Stimulated activated CD4-positive, alpha-beta T cell treated with anti-CD3 and anti-CD28 coated beads, Interleukin-1b, Interleukin-23, amount 100 ng/mL, for 1 hour (primary cell): ENCODE measurements at regions not wholly inside any gene's neighbourhood (a gene's known extent, or its start where the extent isn't known, plus 50 kb on each side); places are given as distances from the start of the nearest gene placed in this dataset.

ENCODE experiments used
- DNase-seq, 2 donors: peaks; one replicate each; pipeline ENCODE4 v3.0.0-alpha.2; 2020; ENCODE audit warnings: low read depth in 2 of 2

DNA sequence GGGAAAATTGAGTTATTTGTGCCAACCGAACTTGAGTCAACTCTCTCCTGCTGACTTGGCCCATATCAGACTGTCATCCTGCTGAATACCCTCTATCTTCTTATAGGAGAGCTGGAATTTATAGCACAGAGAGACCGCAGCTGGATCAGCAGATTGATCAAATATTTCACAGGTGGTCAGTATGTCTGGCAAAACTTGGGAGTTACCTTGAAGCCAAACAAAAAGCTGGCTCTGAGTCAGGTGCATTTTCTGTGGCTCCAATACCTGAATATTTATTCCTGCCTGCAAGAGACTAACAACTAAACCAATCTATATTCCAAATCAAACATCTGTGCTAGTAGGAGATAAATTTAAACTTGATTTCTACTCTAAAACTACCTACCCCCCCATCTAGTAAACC is 752.1 kb upstream of the ALCAM start:
- no peak for DNase-seq

DNA sequence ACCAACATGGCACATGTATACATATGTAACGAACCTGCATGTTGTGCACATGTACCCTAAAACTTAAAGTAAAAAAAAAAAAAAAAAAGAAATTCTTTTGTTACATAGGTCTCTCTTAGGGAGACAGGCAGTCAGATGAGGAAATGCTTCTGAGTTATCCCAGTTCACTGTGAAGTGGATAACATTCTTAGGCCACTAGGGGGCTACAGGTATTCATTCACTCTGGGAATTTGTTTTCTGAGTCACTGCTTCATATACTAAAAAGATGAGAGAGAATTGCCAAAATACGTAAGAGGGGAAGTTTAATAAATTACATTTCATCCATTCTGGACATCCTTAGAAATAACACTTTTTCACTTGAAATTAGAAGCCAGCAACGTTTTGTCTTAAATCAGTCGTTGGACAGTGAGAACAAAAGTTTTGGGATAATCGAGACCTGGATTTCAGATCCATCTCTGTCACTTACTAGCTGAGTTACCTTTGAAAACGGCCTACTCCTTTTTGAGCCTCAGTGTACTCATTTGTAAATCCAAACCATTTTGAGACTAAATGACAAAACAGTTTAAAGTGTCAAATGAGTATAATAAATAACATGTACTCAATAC is 738.4 kb upstream of the ALCAM start:
- DNase-seq: no peak

- DNase-seq: no peak
Measured at GRCh38 chr3:104629038-104629437, 737.7 kb upstream of the ALCAM start.

DNA sequence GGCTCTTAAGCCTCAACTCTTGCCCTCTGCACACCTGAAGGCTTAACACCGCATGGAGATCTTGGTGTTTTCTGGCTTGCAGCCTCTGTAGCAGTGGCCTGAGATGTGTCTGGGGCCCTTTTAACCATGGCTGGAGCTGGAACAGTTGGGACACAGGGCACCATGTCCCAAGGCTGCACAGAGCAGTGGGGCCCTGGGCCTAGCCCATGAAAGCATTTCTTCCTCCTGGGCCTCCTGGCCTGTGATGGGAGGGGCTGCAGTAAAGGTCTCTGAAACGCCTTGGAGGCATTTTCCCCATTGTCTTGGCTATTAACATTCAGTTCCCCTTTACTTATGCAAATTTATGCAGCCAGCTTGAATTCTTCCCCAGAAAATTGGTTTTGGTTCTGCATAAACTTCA is 735.5 kb upstream of the ALCAM start:
- DNase-seq: no peak

GRCh38 chr3:104632521-104632920 is 734.2 kb upstream of the ALCAM start:
- DNase-seq: no peak

DNA sequence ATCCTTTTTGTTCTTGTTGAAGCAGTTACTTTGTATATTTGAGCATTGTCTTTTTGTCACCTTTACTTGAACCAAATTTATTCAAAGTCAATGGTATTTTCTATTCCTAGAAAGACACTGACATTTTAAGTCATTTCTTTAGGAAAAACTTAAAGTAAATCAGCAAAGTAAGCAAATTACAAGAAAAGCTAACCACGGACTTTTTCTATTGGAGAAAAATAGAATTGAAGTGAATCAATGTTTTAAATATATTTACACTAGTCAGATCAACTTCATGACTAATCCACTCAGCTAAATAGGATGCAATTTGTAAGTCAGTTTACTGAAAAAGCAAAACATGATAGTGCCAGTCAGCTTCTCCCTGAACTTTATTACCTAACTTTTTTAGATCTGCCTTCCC is 733.8 kb upstream of the ALCAM start:
- no peak for DNase-seq

- no peak for DNase-seq
Measured at GRCh38 chr3:104635872-104636580, 730.7 kb upstream of the ALCAM start.

GRCh38 chr3:104642827-104643226 is 723.9 kb upstream of the ALCAM start:
- DNase-seq: no peak

GRCh38 chr3:104646196-104646595 is 720.5 kb upstream of the ALCAM start:
- no peak for DNase-seq

DNA sequence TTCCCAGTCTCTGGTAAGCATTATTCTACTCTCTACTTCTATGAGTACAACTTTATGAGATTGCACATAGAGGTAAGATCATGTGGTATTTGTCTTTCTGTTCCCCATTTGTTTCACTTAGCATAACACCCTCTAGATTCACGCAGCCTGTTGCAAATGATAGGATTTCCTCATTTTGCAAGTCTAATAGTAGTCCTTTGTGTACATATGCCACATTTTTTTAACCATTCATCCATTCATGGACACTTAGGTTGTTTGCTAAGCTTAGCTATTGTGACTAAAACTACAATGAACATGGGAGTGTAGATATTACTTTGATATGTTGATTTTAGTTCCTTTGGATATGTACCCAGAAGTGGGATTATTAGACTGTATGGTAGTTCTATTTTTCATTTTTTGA is 717.9 kb upstream of the ALCAM start:
- no peak for DNase-seq

GRCh38 chr3:104669083-104669482 is 697.6 kb upstream of the ALCAM start:
- DNase-seq: no peak

GRCh38 chr3:104672331-104672730 is 694.4 kb upstream of the ALCAM start:
- no peak for DNase-seq

DNA sequence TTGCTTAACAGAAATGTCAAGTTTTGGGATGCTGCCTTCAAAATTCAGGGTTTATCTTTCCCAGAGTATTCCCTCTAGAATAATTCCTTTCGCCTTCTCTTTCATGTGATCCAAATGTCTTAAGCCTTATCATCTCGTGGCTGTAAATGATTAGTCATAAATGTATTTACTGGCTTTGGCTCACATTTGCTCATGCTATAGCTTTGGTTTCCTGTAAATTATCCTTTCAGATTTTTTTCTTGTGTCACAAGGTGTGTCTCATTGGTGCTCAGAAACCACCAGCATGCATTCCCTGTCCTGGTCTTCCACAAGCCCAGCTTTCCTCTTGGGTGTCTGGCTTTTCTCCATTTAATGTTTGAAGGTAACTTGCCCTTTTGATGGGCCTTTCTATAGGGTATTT is 692.7 kb upstream of the ALCAM start:
- no peak for DNase-seq

GRCh38 chr3:104676241-104676640 is 690.5 kb upstream of the ALCAM start:
- DNase-seq: no peak

DNA sequence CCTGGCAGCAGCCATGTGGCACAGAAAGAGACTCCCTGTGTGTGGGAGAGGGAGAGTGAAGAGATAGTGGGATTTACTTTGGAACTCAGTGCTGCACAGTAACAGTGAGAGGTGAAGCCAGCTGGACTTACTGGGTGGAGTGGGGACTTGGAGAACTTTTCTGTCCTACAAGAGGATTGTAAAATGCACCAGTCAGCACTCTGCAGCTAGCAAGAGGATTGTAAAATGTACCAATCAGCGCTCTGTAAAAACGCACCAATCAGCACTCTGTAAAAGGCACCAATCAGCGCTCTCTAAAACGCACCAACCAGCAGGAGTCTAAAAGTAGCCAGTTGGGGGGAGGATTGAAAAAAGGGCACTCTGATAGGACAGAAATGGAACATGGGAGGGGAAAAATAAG is 688.8 kb upstream of the ALCAM start:
- DNase-seq: no peak

GRCh38 chr3:104685492-104685891 is 681.2 kb upstream of the ALCAM start:
- DNase-seq: no peak

DNA sequence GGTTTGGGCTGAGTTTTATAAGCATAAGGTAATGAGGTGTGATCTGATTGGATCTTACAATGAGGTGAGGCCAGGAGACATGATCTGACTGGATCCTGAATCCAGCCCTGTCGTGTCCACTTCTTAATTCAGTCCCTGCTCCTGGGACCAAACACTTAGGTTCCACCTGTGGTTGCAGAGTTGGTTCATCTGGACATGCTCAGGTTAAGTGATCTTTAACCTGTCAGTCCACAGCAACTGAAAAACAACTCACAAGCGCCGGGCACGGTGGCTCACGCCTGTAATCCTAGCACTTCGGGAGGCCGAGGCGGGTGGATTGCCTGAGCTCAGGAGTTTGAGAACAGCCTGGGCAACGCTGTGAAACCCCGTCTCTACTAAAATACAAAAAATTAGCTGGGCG is 679.3 kb upstream of the ALCAM start:
- DNase-seq: no peak

GRCh38 chr3:104696470-104696869 is 670.2 kb upstream of the ALCAM start:
- DNase-seq: no peak

GRCh38 chr3:104711406-104711805 is 655.3 kb upstream of the ALCAM start:
- no peak for DNase-seq

GRCh38 chr3:104715972-104716371 is 650.7 kb upstream of the ALCAM start:
- no peak for DNase-seq

DNA sequence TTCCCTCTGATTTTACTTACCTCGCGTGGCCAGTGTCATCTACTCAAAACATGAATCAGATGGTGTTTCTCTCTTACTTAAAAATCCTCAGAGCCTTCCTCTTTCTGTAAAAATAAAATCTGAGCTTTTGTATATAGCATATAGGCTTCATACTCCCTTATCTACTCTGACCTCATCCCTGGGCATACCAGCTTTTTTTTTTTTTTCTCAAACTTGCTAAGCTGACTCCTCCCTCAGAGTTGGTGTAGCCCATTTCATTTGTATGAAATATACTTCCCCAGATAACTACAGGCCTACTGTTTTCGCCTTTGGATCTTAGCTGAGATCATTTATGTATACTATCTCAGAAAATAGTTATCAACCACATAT is 648.9 kb upstream of the ALCAM start:
- DNase-seq: no peak

DNA sequence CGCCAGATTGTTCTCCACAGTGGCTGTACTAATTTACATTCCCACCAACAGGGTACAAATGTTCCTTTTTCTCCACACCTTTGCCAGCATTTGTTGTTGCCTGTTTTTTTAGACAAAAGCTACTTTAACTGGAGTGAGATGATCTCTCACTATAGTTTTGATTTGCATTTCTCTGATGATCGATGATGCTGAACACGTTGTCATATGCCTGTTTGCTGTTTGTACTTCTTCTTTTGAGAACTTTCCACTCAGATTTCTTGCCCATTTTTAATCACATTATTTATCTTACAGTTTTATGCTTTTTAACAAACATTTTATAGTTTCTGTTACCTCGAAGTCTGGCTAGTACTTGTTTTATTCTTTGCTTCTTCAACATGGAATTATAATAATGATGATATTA is 643.7 kb upstream of the ALCAM start:
- no peak for DNase-seq

DNA sequence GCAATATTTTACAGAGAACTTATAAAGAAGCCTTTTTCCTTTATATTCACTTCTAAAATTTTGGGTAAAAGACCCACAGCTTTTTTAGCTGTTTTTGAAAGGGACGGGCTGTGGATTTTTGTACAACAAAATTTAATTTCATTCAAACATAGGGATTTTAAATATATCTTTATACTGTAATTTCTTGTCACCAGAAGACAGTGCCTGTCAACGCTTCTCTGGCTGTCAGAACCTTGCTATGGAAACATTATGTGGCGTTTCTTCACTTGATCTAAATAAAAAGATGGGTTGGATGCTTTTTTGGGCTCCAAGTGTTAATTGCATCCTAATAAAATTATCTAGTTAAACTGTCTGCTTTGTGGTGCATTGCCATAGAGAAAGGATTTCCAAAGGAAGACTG is 635.6 kb upstream of the ALCAM start:
- no peak for DNase-seq

- no peak for DNase-seq
Measured at GRCh38 chr3:104734627-104735026, 632.1 kb upstream of the ALCAM start.
